Glutamatergic neuron (in vitro differentiated cells): ENCODE measurements at regions not wholly inside any gene's neighbourhood (a gene's known extent, or its start where the extent isn't known, plus 50 kb on each side); places are given as distances from the start of the nearest gene placed in this dataset.
"Not testable (repeated sequence)": the region's sequence is repeated elsewhere in the genome, so short reads cannot be mapped to it uniquely, and the experiment has no call there.

Experiments
- DNase-seq: peaks from one replicate; pipeline ENCODE4 v3.0.0; 2022
- H3K27ac Mint-ChIP-seq: one replicate; pipeline ENCODE4 v1.8.0; 2020; ENCODE audit warnings: mild to moderate bottlenecking, mixed read lengths, inconsistent platforms; ENCODE audit not compliant: unreplicated experiment
- H3K27me3 Mint-ChIP-seq: one replicate; pipeline ENCODE4 v1.8.0; 2020; ENCODE audit warnings: mild to moderate bottlenecking, moderate library complexity, mixed read lengths, inconsistent platforms; ENCODE audit not compliant: unreplicated experiment
- H3K36me3 Mint-ChIP-seq: one replicate; pipeline ENCODE4 v1.8.0; 2020; ENCODE audit warnings: mild to moderate bottlenecking, mixed read lengths, inconsistent platforms; ENCODE audit not compliant: unreplicated experiment
- H3K4me1 Mint-ChIP-seq: one replicate; pipeline ENCODE4 v1.8.0; 2020; ENCODE audit warnings: mild to moderate bottlenecking, low read depth, mixed read lengths, inconsistent platforms; ENCODE audit not compliant: unreplicated experiment
- H3K4me3 Mint-ChIP-seq: one replicate; pipeline ENCODE4 v1.8.0; 2020; ENCODE audit warnings: mild to moderate bottlenecking, mixed read lengths, inconsistent platforms; ENCODE audit not compliant: unreplicated experiment
- H3K9me3 Mint-ChIP-seq: one replicate; pipeline ENCODE4 v1.8.0; 2020; ENCODE audit warnings: mild to moderate bottlenecking, moderate library complexity, mixed read lengths, inconsistent platforms; ENCODE audit not compliant: unreplicated experiment
- TF ChIP-seq, protein P1 (sequence below): fragments of 200-600 bp; sonication (generic); IDR thresholded peaks from one replicate; pipeline ENCODE4 v1.5.0; 2021; ENCODE audit not compliant: partially characterized antibody, unreplicated experiment

DNA sequence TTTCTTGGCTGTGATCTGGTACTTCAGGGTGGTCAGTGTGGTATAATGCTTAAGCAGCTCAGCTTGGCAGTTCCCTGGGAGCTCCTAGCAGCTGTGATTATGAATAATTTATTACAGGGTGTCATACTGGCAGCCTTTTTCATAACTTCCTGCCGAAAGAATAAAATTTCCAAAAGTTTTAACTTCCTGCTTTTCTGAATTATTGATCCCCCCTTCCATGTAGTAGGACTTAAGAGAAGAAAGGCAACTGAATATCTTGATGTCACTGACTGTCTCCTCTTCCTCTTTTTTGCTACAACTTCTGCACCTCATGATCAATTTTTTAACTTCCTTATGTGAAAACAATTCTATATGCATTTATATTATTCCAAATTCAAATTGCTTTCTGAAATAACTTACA is 74.3 kb upstream of the SPEF2 start:
- Mint-ChIP-seq H3K4me3 (no peak overlapping the region), H3K9me3 (no peaks in the 10 kb centered on the region), H3K27ac (no peak overlapping the region), H3K4me1 (no peaks in the 10 kb centered on the region), H3K36me3 (no peaks in the 10 kb centered on the region), H3K27me3 (no peaks in the 10 kb centered on the region)
- DNase-seq, result no peak
- TF ChIP-seq, protein P1, sequence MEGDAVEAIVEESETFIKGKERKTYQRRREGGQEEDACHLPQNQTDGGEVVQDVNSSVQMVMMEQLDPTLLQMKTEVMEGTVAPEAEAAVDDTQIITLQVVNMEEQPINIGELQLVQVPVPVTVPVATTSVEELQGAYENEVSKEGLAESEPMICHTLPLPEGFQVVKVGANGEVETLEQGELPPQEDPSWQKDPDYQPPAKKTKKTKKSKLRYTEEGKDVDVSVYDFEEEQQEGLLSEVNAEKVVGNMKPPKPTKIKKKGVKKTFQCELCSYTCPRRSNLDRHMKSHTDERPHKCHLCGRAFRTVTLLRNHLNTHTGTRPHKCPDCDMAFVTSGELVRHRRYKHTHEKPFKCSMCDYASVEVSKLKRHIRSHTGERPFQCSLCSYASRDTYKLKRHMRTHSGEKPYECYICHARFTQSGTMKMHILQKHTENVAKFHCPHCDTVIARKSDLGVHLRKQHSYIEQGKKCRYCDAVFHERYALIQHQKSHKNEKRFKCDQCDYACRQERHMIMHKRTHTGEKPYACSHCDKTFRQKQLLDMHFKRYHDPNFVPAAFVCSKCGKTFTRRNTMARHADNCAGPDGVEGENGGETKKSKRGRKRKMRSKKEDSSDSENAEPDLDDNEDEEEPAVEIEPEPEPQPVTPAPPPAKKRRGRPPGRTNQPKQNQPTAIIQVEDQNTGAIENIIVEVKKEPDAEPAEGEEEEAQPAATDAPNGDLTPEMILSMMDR, result no peak

DNA sequence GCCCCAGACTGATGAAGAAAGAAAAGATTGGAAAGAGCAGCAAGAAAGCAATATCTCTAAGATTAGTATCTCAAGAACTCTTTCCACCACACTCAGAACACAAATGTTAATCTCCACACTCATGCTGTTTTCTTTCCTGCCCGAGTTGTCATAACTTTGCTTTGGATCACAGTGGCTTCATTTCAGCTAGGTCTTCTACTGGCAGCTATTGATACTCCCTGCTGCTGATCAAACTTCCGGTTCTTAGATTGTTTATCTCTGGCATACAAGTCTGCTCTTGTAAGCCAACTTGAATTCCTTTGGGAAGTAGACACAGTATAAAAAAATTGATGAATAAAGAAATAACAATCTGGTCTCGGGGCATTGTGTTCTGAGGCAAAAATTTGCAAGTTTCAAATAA is 77.7 kb upstream of the SPEF2 start:
- no peak overlapping the region for H3K4me3 Mint-ChIP-seq
- no peak overlapping the region for H3K27ac Mint-ChIP-seq
- no peak for DNase-seq
- H3K27me3 Mint-ChIP-seq, result no peaks in the 10 kb centered on the region
- no peaks in the 10 kb centered on the region for H3K4me1 Mint-ChIP-seq
- H3K36me3 Mint-ChIP-seq, result no peaks in the 10 kb centered on the region
- no peaks in the 10 kb centered on the region for H3K9me3 Mint-ChIP-seq
- TF ChIP-seq, protein P1, result no peak

DNA sequence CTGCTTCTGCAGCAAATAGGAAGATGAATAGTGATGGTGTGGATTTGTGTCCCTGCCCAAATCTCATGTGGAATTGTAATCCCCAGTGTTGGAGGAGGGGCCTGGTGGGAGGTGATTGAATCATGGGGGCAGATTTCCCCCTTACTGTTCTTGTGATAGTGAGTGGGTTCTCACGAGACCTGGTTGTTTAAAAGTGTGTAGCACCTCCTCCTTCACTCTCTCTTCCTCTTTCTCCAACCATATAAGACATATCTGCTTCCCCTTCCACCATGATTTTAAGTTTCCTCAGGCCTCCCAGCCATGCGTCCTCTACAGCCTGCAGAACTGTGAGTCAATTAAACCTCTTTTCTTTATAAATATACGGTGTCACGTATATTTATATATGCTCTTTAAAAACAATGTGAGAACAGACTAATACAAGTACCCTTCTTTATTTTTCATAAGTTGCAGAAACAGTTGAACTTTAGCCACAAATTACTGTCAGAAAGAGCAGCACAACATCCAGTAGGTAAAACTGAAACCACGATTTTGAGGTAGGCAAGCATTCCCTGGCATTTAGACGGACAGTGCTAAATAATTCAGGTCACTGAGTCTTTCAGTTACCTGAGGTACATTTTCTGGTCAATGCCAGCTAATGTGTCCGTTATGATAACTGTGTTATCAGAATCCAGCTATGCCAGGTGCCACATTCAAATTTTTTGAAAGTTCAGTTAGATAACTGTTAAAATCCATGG is 79.3 kb upstream of the SPEF2 start:
- H3K27ac Mint-ChIP-seq, result no peak overlapping the region
- no peak for DNase-seq
- H3K36me3 Mint-ChIP-seq, result no peaks in the 10 kb centered on the region
- H3K9me3 Mint-ChIP-seq, result no peaks in the 10 kb centered on the region
- no peak overlapping the region for H3K4me3 Mint-ChIP-seq
- H3K27me3 Mint-ChIP-seq, result no peaks in the 10 kb centered on the region
- TF ChIP-seq, protein P1, result no peak
- no peaks in the 10 kb centered on the region for H3K4me1 Mint-ChIP-seq

DNA sequence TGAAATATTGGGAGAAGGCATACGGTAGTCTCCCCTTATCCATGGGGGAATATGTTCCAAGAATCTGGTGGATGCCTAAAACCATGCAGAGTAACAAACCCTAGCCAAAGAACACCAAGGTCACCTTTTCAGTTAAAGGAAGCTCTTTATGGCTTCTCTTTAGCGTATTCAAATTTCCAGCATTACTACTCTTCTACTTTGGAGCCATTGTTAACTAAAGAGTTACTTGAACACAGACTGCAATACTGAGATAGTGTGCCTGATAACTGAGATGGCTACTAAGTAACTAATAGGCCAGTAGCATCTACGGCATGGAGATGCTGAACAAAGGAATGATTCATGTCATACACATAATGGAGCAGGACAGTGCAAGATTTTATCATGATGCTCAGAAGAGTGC is 84.5 kb upstream of the SPEF2 start:
- H3K4me3 Mint-ChIP-seq, result no peak overlapping the region
- H3K27me3 Mint-ChIP-seq, result no peaks in the 10 kb centered on the region
- TF ChIP-seq, protein P1, result no peak
- no peak for DNase-seq
- H3K9me3 Mint-ChIP-seq, result no peaks in the 10 kb centered on the region
- H3K27ac Mint-ChIP-seq, result no peak overlapping the region
- no peaks in the 10 kb centered on the region for H3K4me1 Mint-ChIP-seq
- no peaks in the 10 kb centered on the region for H3K36me3 Mint-ChIP-seq

DNA sequence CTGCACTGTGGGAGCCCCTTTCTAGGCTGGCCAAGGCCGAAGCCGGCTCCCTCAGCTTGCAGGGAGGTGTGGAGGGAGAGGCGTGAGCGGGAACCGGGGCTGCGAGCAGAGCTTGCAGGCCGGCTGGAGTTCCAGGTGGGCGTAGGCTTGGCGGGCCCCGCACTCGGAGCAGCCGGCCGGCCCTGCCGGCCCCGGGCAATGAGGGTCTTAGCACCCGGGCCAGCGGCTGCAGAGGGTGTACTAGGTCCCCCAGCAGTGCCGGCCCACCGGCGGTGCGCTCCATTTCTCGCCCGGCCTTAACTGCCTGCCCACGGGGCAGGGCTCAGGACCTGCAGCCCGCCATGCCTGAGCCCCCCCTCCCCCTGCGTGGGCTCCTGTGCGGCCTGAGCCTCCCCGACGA is 86.1 kb upstream of the SPEF2 start:
- H3K4me1 Mint-ChIP-seq, H3K36me3 Mint-ChIP-seq, H3K27me3 Mint-ChIP-seq, H3K9me3 Mint-ChIP-seq, H3K4me3 Mint-ChIP-seq, H3K27ac Mint-ChIP-seq, DNase-seq: not testable (repeated sequence)
